Epithelial cell of proximal tubule (primary cell): ENCODE measurements at regions not wholly inside any gene's neighbourhood (a gene's known extent, or its start where the extent isn't known, plus 50 kb on each side); places are given as distances from the start of the nearest gene placed in this dataset.
A peak's percentile ranks its signal among the peaks of the same experiment; 100 is the strongest.

Source experiments
- DNase-seq: peaks from one replicate; pipeline ENCODE4 v3.0.0-alpha.2; 2011; ENCODE audit warnings: low read depth
- H3K4me3 ChIP-seq: 2 replicates; pipeline ENCODE4 v1.5.1; 2011; ENCODE audit warnings: low read depth, mild to moderate bottlenecking, low read length
- TF ChIP-seq, protein P1 (sequence below): conservative IDR thresholded peaks from 2 replicates; pipeline ENCODE4 v1.5.1; 2012; ENCODE audit warnings: low read depth, mild to moderate bottlenecking, low read length

DNA sequence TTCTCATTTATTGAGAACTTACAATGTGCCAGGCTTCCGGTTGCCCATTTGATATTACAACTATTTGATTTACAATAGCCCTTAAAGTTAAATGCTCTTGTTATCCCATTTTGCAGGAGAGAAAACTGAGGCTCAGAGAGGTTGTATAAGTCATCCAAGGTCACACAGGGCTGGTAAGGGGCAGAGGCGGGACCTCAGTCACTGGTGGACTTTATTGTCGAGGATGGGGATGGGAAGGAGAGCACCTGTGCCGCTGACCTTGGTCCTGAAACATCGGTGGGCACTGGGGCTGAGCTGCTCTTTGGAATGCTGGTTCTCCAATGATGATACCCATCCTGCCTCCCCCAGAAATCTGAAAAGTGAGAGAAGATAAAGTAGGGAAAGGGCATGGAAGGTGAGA lies 265.4 kb downstream of the MIAT start:
- TF ChIP-seq, protein P1, sequence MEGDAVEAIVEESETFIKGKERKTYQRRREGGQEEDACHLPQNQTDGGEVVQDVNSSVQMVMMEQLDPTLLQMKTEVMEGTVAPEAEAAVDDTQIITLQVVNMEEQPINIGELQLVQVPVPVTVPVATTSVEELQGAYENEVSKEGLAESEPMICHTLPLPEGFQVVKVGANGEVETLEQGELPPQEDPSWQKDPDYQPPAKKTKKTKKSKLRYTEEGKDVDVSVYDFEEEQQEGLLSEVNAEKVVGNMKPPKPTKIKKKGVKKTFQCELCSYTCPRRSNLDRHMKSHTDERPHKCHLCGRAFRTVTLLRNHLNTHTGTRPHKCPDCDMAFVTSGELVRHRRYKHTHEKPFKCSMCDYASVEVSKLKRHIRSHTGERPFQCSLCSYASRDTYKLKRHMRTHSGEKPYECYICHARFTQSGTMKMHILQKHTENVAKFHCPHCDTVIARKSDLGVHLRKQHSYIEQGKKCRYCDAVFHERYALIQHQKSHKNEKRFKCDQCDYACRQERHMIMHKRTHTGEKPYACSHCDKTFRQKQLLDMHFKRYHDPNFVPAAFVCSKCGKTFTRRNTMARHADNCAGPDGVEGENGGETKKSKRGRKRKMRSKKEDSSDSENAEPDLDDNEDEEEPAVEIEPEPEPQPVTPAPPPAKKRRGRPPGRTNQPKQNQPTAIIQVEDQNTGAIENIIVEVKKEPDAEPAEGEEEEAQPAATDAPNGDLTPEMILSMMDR, result no peak
- DNase-seq, result no peak
- no peak overlapping the region for H3K4me3 ChIP-seq

DNA sequence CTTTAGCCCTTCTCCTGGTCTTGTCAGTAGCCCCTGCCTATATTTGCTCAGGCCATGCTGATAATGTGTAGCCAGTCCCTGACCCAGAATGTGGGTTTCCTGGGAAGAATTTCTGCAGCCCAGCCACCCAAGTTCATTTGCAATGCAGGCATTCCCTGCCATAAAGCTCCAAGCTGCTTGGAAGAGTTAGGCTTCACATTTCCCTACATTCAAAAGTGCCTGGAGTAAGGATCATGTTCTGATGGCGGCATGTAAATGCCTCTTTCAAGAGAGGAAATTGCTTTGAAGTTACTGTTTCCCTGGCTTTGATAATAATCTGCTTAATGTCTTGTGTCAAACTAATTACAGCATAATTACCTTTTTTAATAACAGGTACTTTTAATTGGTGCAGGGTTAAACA lies 266.1 kb downstream of the MIAT start:
- TF ChIP-seq, protein P1, result no peak
- DNase-seq, result no peak

DNA sequence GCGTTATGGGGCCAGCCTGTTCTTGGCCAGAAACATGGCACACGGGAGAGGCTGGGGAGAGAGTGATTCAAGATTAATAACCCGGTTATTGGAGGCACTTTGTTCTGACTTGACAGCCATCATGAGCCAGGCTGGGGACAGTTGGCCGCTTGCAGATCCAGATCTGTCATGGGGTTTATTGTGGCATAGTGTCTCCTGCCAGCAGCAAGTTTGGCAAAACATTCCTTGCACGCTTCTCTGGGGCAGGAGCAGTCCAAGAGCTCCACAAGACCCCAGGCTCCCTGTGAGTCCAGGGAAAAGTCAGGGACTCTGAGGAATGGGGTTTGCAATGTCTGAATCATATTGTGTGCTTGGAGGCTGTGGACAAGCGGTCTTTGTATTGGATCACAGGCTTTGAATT lies 270.4 kb downstream of the MIAT start:
- no peak for DNase-seq
- no peak overlapping the region for H3K4me3 ChIP-seq
- TF ChIP-seq, protein P1, result no peak

More for the DNA sequence above, 266.1 kb downstream of the MIAT start:
- H3K4me3 ChIP-seq, result no peak overlapping the region

DNA sequence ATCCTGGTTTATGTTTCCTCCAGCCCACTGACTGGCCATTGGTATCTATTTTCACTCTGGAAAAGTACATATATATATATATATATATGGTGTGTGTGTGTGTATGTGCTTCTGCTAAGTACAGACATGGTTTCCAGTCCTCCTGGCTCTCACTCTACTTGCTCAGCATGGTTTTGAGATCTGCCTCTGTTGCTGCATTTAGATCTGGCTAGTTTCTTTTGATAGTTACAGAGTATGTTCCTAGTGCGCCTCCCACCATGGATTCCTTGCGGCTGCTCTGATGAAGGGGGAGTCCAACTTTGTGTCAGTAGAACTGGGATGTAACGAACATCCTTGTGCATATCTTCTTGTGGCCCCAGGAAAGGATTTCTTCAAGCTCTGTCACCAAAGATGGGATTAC lies 274.1 kb downstream of the MIAT start:
- TF ChIP-seq, protein P1, result no peak
- H3K4me3 ChIP-seq, result no peak overlapping the region
- no peak for DNase-seq

DNA sequence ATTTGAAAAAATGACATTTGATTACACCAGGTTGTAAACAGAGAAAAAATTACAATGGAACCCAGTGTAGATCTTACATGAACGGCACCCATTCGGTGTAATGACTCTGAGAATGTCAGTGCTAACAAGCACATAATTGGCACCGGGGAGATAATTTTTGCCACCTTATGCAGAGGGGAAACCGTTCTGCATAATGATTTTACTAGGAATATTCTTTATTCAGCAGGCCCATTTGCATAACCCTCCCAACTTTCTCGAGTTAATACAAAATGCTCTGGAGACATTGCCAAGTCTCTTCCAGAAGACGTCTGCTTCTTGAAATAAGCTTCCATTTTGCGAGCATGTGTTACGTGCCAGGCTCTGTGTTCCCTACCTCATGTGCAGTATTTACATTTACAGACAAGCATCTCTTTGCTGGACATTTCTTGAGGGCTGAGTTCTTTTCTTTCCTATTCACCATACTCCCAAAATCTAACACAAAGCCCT lies 275.8 kb downstream of the MIAT start:
- TF ChIP-seq, protein P1, result no peak
- H3K4me3 ChIP-seq, result no peak overlapping the region
- no peak for DNase-seq

DNA sequence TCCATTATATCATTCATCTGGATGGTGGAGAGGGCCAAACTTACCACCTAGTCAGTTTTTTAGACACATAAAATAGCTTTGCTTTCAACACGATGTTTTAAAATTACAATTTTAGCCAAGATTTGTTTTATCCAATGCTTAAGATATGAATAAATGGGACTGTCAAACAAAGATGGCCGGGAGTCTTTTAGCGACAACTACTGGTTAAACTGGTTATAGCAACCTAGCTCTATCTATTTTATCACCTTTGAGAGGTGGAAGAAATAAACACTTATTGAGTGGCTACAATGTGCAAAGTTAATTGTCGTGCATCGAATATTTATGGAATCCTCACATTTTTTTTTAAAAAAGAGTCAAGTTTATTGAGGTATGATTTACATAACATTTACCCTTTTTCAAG lies 279.8 kb downstream of the MIAT start:
- H3K4me3 ChIP-seq, result no peak overlapping the region
- TF ChIP-seq, protein P1, result peak; percentile 20
- DNase-seq, result no peak

DNA sequence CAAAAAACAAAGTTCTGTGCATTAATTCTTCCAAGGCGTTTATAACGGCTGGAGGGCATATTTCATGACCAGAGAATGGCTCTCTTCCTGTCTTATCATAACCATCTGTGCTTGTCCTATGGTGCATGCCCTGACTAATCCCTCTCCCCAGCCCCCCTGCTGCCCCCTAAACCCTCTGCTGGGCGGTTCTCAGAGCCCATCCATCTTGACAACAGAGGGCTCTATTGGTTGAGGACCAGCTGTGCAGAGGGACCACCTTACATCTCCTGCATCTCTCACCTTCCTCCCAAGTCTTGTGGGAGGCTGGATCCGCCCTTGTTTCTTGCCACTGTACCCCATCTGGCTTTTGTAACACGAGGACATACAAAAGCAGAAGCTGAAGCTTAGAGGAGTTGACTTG lies 282.1 kb downstream of the MIAT start:
- TF ChIP-seq, protein P1, result no peak
- no peak for DNase-seq
- H3K4me3 ChIP-seq, result no peak overlapping the region
